Activated CD4-positive, alpha-beta T cell treated with anti-CD3 and anti-CD28 coated beads, Interleukin-2, amount 50 U/mL, for 48 hours (primary cell): ENCODE measurements at regions not wholly inside any gene's neighbourhood (a gene's known extent, or its start where the extent isn't known, plus 50 kb on each side); places are given as distances from the start of the nearest gene placed in this dataset.
A peak's percentile ranks its signal among the peaks of the same experiment; 100 is the strongest.
"Not testable (repeated sequence)": the region's sequence is repeated elsewhere in the genome, so short reads cannot be mapped to it uniquely, and the experiment has no call there.

Source experiments
- DNase-seq, 2 experiments: peaks; one replicate each; pipeline ENCODE4 v3.0.0-alpha.2; 2020

DNA sequence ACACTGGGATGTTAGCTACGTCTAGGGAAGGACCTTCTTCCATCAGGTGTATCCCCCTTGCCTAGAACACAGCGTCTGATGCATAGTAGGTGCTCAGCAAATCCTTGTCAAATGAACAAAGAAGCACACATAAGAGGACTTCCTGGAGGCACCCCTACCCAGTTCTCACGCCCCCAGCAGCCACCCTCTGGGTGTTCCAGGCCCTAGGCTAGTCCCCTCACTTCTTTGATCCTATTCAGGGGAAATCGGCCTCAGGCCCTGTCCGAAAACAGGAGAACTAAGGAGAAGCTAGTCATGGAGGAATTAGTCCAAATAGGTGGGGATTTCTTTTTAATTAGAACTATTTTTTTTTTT lies 84.7 kb upstream of the SIRPA start:
- no peak for DNase-seq

- DNase-seq, result no peak
Measured at GRCh38 chr20:1809611-1810510, 85.3 kb upstream of the SIRPA start.

- no peak for DNase-seq
Measured at GRCh38 chr20:1809131-1809572, 86.1 kb upstream of the SIRPA start.

DNA sequence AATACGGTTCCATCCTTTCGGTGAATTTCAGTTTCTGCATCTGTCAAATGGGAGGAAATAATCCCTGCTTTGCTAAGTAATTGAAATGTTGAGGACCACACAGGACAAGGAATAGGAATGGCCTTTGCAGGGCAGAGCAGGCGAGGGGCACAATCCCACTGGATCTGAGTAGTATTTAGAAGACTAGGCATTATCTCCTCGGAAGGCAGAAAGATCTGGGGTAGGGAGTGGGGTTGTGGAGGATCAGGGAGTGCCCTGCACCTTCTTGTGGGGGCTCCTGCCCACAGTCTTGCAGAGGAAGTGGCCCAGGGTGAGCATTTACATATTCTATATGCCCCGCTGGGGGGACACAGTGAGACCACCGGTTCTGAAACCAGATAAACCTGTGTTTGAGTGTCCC lies 87.1 kb upstream of the SIRPA start:
- no peak for DNase-seq

- DNase-seq, result no peak
Measured at GRCh38 chr20:1807394-1807793, 87.8 kb upstream of the SIRPA start.

DNA sequence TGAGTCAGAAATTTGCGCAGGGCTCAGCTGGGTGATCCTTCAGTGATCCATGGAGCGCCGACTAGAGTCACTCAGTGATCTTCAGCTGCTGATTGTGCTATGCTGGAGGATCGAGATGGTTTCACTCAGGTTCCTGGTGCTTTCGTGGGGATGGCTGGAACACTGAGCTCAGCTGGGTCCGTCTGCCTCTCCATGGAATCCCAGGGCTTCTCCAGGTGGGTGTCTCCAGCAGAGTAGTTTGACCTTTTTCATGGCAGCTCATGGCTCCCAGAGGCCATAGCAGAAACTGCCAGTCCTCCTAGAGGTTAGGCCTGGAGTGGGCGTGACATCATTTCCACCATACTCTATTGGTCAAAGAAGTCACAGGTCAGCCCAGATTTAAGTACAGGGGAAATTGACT lies 88.8 kb upstream of the SIRPA start:
- DNase-seq, result no peak

- no peak for DNase-seq
Measured at GRCh38 chr20:1805816-1806215, 89.4 kb upstream of the SIRPA start.

- DNase-seq, result no peak
Measured at GRCh38 chr20:1805161-1805581, 90.0 kb upstream of the SIRPA start.

DNA sequence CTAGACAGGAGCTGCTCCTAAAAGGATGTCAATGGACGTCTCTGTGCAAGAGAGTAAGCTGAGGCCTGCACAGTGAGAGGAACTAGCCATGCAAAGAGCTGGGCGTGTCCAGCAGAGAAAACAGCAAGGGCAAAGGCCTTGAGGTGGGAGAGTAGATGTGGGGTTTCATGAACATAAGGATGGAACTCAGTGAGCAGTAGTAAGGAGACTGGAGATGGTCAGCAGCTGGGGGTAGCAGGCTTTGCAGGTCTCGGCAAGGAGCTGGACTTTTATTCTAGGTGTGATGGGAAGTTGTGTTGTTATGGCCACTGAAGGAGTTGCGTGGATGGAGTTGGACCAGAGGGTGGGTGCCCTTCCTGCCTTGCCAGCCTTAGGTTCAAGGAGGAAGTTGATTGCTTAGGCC lies 90.7 kb upstream of the SIRPA start:
- DNase-seq, result no peak

GRCh38 chr20:1803932-1804501 lies 91.2 kb upstream of the SIRPA start:
- no peak for DNase-seq

- DNase-seq, result peak; percentile 29 to 34
Measured at GRCh38 chr20:1803061-1803931, 91.9 kb upstream of the SIRPA start.

GRCh38 chr20:1802385-1803060 lies 92.7 kb upstream of the SIRPA start:
- peak; percentile 40 to 49 for DNase-seq

- DNase-seq, result no peak
Measured at GRCh38 chr20:1801929-1802306, 93.3 kb upstream of the SIRPA start.

- DNase-seq, result no peak
Measured at GRCh38 chr20:1801225-1801928, 93.8 kb upstream of the SIRPA start.

DNA sequence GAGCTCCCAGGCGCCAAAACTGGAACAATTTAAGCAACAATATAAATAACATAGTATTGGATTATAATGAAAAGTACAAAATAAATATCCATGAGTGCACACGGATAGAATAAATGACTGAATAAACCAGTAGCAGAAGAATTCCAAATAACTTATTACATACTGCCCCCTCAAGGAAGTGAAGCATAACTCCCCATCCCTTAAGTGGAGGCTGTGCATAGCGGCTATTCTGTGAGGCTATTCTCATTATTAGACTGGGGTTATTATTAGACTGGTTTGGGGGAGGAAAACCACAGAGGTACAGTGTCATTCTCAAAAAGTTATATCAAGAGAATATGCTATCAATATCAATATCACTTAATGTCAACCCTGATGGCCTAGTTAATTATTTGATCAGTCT lies 94.4 kb upstream of the SIRPA start:
- DNase-seq, result no peak

GRCh38 chr20:1800180-1800579 lies 95.0 kb upstream of the SIRPA start:
- DNase-seq, result no peak

DNA sequence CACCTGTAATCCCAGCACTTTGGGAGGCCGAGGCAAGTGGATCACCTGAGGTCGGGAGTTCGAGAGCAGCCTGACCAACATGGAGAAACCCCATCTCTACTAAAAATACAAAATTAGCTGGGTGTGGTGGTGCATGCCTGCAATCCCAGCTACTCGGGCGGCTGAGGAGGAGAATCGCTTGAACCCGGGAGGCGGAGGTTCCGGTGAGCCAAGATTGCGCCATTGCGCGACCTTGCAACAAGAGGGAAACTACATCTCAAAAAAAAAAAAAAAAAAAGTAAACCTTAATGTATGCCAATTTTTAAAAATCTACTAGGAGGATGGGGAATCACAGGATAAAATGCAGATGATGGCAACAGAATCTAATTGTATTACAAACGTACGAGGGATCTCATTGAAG lies 95.5 kb upstream of the SIRPA start:
- not testable (repeated sequence) for DNase-seq

- DNase-seq, result no peak
Measured at GRCh38 chr20:1798982-1799381, 96.2 kb upstream of the SIRPA start.

GRCh38 chr20:1793821-1794220 lies 101.4 kb upstream of the SIRPA start:
- DNase-seq, result no peak

GRCh38 chr20:1792274-1792673 lies 102.9 kb upstream of the SIRPA start:
- DNase-seq, result no peak

GRCh38 chr20:1790386-1790785 lies 104.8 kb upstream of the SIRPA start:
- no peak for DNase-seq

DNA sequence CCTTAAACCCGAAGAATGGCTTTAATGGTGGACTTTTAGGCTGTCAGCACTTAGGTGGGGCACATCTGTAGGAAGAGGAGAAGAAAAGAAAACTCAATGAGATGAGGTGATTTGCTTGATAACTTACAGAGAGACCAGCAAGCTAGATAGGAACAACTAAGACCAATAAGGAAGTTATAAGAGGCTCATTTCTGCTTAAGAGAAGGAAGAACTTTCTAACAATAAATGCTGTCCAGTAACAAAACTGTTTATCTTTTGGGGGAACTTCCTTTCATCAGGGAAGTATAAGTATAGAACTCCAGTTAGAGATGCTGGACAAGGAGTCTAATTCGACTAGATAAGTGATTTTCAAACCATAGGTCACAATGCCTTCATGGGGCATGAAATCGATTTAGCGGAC lies 107.2 kb upstream of the SIRPA start:
- DNase-seq, result no peak
